ENCODE measurements at regions not wholly inside any gene's neighbourhood (a gene's known extent, or its start where the extent isn't known, plus 50 kb on each side); places are given as distances from the start of the nearest gene placed in this dataset.

GRCh38 chr12:58285551-58285950 lies 344.2 kb downstream of the ATP23 start:
- CTCF ChIA-PET: no interaction called here
- BruUV-seq (replicated peaks): no TSS peak
- no peak overlapping the region for H2AFZ ChIP-seq (ENCODE audit: low read length)

GRCh38 chr12:58286353-58286752 lies 345.0 kb downstream of the ATP23 start:
- intact Hi-C loops (cut with micrococcal nuclease): no loop called here
- BruUV-seq (replicated peaks): no TSS peak

More at GRCh38 chr12:58285551-58285950, 344.2 kb downstream of the ATP23 start:
- H4K20me1 ChIP-seq (ENCODE audit: low read length): no peaks in the 10 kb centered on the region
- no peaks in the 10 kb centered on the region for H3K9me3 ChIP-seq (ENCODE audit: low read length)
- DNase-seq: no peak
- H3K27me3 ChIP-seq (ENCODE audit: low read length): no peaks in the 10 kb centered on the region
- no peaks in the 10 kb centered on the region for H3F3A ChIP-seq (ENCODE audit: low read length, unreplicated experiment)
- H3K27ac ChIP-seq (ENCODE audit: low read length): no peak overlapping the region
- no peaks in the 10 kb centered on the region for H3K79me2 ChIP-seq (ENCODE audit: low read length)
- no peak for ATAC-seq
- H3K4me2 ChIP-seq (ENCODE audit: low read length): no peak overlapping the region
- no peak for TF ChIP-seq EZH2phosphoT487 (IDR thresholded peaks at IDR 0.05; ENCODE audit: borderline replicate concordance, low read length)
- no peak for TF ChIP-seq CTCF (conservative IDR thresholded peaks at IDR 0.05; ENCODE audit: low read depth, low read length)
- TF ChIP-seq EZH2 (IDR thresholded peaks at IDR 0.05; ENCODE audit: low read length, unreplicated experiment): no peak
- no peaks in the 10 kb centered on the region for H3K36me3 ChIP-seq (ENCODE audit: low read depth, low read length)
- intact Hi-C loops (cut with micrococcal nuclease): no loop called here
- H3K9ac ChIP-seq (ENCODE audit: low read length): no peak overlapping the region
- no peaks in the 10 kb centered on the region for H3K9me2 ChIP-seq (replicated peaks; ENCODE audit: low read length)
- H3K4me1 ChIP-seq (ENCODE audit: insufficient read depth, low read length): no peaks in the 10 kb centered on the region
- H3K4me3 ChIP-seq (ENCODE audit: low read length): no peak overlapping the region
- POLR2A ChIA-PET (ENCODE audit: unreplicated experiment): interaction anchor here (0.7 kb wide), 1 partner anchor 138 kb away, joined by 5 read pairs; no protein-coding TSS in a partner anchor

More at GRCh38 chr12:58286353-58286752, 345.0 kb downstream of the ATP23 start:
- no peak for TF ChIP-seq CTCF (conservative IDR thresholded peaks at IDR 0.05; ENCODE audit: low read depth, low read length)
- TF ChIP-seq EZH2phosphoT487 (IDR thresholded peaks at IDR 0.05; ENCODE audit: borderline replicate concordance, low read length): no peak
- no peak for TF ChIP-seq EZH2 (IDR thresholded peaks at IDR 0.05; ENCODE audit: low read length, unreplicated experiment)
- Histone ChIP-seq H3K4me2 (ENCODE audit: low read length) (no peak overlapping the region), H3K27me3 (ENCODE audit: low read length) (no peaks in the 10 kb centered on the region), H2AFZ (ENCODE audit: low read length) (no peak overlapping the region), H3K79me2 (ENCODE audit: low read length) (no peaks in the 10 kb centered on the region), H3K36me3 (ENCODE audit: low read depth, low read length) (no peaks in the 10 kb centered on the region), H3K4me1 (ENCODE audit: insufficient read depth, low read length) (no peaks in the 10 kb centered on the region), H3K9me2 (replicated peaks; ENCODE audit: low read length) (no peaks in the 10 kb centered on the region), H3K27ac (ENCODE audit: low read length) (no peak overlapping the region), H3F3A (ENCODE audit: low read length, unreplicated experiment) (no peaks in the 10 kb centered on the region), H3K9me3 (ENCODE audit: low read length) (no peaks in the 10 kb centered on the region), H3K9ac (ENCODE audit: low read length) (no peak overlapping the region), H3K4me3 (ENCODE audit: low read length) (no peak overlapping the region), H4K20me1 (ENCODE audit: low read length) (no peaks in the 10 kb centered on the region)
- no peak for ATAC-seq
- POLR2A ChIA-PET (ENCODE audit: unreplicated experiment): no interaction called here
- DNase-seq: no peak
- CTCF ChIA-PET: no interaction called here
